CD4-positive, CD25-positive, alpha-beta regulatory T cell (primary cell): ENCODE measurements at regions not wholly inside any gene's neighbourhood (a gene's known extent, or its start where the extent isn't known, plus 50 kb on each side); places are given as distances from the start of the nearest gene placed in this dataset.

Experiments
- ATAC-seq, 2 donors: fragments of 150-1000 bp; cut with Tn5 transposase; one replicate each; pipeline ENCODE4 v1.10.0; 2021; ENCODE audit warnings: low read depth in 2 of 2, moderate number of reproducible peaks in 2 of 2, moderate library complexity in 1 of 2
- DNase-seq, 3 donors: peaks; one replicate each; pipeline versions ENCODE4 v3.0.0 to v3.0.0-alpha.2; 2012 to 2022; ENCODE audit warnings: mixed read lengths in 1 of 3
- H3K27ac ChIP-seq: one replicate; pipeline ENCODE4 v1.7.0; 2013; ENCODE audit warnings: mild to moderate bottlenecking, low read length; ENCODE audit not compliant: insufficient read depth, poor library complexity, severe bottlenecking
- H3K27me3 ChIP-seq: one replicate; pipeline ENCODE4 v1.7.0; 2013; ENCODE audit warnings: low read length; ENCODE audit not compliant: control insufficient read depth, insufficient read depth
- H3K36me3 ChIP-seq: one replicate; pipeline ENCODE4 v1.7.0; 2013; ENCODE audit warnings: mild to moderate bottlenecking, low read length, moderate library complexity; ENCODE audit not compliant: control insufficient read depth, insufficient read depth
- H3K4me1 ChIP-seq: 2 replicates; pipeline ENCODE4 v1.7.0; 2013; ENCODE audit warnings: mild to moderate bottlenecking, low read length; ENCODE audit not compliant: insufficient read depth, control insufficient read depth, poor library complexity, severe bottlenecking
- H3K4me3 ChIP-seq: one replicate; pipeline ENCODE4 v1.7.0; 2013; ENCODE audit warnings: low read depth, mild to moderate bottlenecking, low read length, moderate library complexity
- H3K9me3 ChIP-seq, 2 experiments: 1 replicate in 1 of 2; 2 replicates in 1 of 2; pipeline ENCODE4 v1.7.0; 2013; ENCODE audit warnings: low read length in 2 of 2, mild to moderate bottlenecking in 1 of 2, moderate library complexity in 1 of 2; ENCODE audit not compliant: control insufficient read depth in 2 of 2
- H3K27ac Mint-ChIP-seq, 3 donors: one replicate each; pipeline ENCODE4 v1.8.0; 2020 to 2022; ENCODE audit warnings: mild to moderate bottlenecking in 3 of 3, mixed read lengths in 3 of 3, moderate library complexity in 2 of 3
- H3K27me3 Mint-ChIP-seq: one replicate; pipeline ENCODE4 v1.8.0; 2022; ENCODE audit warnings: mild to moderate bottlenecking, mixed read lengths
- H3K36me3 Mint-ChIP-seq: one replicate; pipeline ENCODE4 v1.8.0; 2020; ENCODE audit warnings: mixed read lengths
- H3K4me1 Mint-ChIP-seq, 4 donors: one replicate each; pipeline ENCODE4 v1.8.0; 2020 to 2022; ENCODE audit warnings: mixed read lengths in 4 of 4, mild to moderate bottlenecking in 1 of 4
- H3K4me3 Mint-ChIP-seq, 4 donors: one replicate each; pipeline ENCODE4 v1.8.0; 2020 to 2022; ENCODE audit warnings: mild to moderate bottlenecking in 4 of 4, mixed read lengths in 4 of 4, moderate library complexity in 3 of 4
- H3K9me3 Mint-ChIP-seq, 7 donors: one replicate each; pipeline ENCODE4 v1.8.0; 2020 to 2022; ENCODE audit warnings: mixed read lengths in 7 of 7, mild to moderate bottlenecking in 3 of 7, moderate library complexity in 2 of 7

DNA sequence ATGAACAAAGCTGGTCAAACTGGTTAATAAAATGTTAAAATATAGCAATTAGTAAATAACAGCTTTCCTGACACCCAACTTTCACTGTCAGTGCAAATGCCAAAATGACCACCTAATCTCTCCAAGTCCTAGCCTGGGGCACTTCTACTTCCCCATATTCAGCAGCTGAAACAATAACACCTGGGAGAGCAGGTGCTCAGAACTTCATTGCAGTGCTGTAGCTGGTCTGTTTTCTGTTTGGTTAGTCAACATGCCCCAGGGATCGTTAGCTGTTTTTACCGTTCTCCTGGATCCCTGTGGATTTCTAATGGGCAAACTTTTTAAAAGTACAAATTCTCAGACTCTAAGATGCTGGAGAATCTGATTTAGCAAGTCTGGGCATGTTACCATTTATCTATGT lies 759.7 kb downstream of the GALC start:
- ATAC-seq (no peak), DNase-seq (no peak)
- H3K27me3 Mint-ChIP-seq = no peaks in the 10 kb centered on the region
- no peak overlapping the region for H3K27ac Mint-ChIP-seq
- no peaks in the 10 kb centered on the region for H3K36me3 Mint-ChIP-seq
- Histone ChIP-seq H3K4me3 (no peak overlapping the region), H3K9me3 (peaks cover 0 to 9% of the 10 kb centered on the region in 2 experiments), H3K36me3 (no peaks in the 10 kb centered on the region), H3K4me1 (no peaks in the 10 kb centered on the region), H3K27me3 (no peaks in the 10 kb centered on the region), H3K27ac (no peak overlapping the region)
- H3K4me1 Mint-ChIP-seq = no peaks in the 10 kb centered on the region
- H3K4me3 Mint-ChIP-seq = no peak overlapping the region
- peaks cover 1 to 44% (median 14%) of the 10 kb centered on the region in 7 donors for H3K9me3 Mint-ChIP-seq

- no peak overlapping the region for H3K4me3 Mint-ChIP-seq
- no peak overlapping the region for H3K27ac Mint-ChIP-seq
- ATAC-seq = no peak
- peaks cover 3 to 35% (median 11%) of the 10 kb centered on the region in 7 donors for H3K9me3 Mint-ChIP-seq
- no peaks in the 10 kb centered on the region for H3K36me3 ChIP-seq
- no peaks in the 10 kb centered on the region for H3K4me1 Mint-ChIP-seq
- peaks cover 0 to 9% of the 10 kb centered on the region in 2 experiments for H3K9me3 ChIP-seq
- H3K27ac ChIP-seq = no peak overlapping the region
- no peaks in the 10 kb centered on the region for H3K4me1 ChIP-seq
- H3K27me3 ChIP-seq = no peaks in the 10 kb centered on the region
- H3K27me3 Mint-ChIP-seq = no peaks in the 10 kb centered on the region
- DNase-seq = no peak
- no peak overlapping the region for H3K4me3 ChIP-seq
- no peaks in the 10 kb centered on the region for H3K36me3 Mint-ChIP-seq
These were observed 761.5 kb downstream of the GALC start for GRCh38 chr14:87231336-87232026.

DNA sequence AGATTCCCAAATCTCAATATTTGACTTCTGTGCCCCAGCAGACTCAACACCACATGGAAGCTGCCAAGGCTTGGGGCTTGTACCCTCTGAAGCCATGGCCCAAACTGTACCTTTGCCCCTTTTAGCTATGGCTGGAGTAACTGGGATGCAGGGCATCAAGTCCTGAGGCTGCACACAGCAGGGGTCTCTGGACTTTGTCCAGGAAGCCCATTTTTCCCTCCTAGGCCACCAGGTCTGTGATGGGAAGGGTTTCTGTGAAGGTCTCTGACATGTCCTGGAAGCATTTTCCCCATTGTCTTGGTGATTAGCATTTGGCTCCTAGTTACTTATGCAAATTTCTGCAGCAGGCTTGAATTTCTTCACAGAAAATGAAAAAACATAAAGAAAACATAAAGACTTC lies 762.3 kb downstream of the GALC start:
- H3K27ac ChIP-seq = no peak overlapping the region
- Mint-ChIP-seq H3K27ac (no peak overlapping the region), H3K4me1 (no peaks in the 10 kb centered on the region), H3K27me3 (no peaks in the 10 kb centered on the region), H3K36me3 (no peaks in the 10 kb centered on the region), H3K4me3 (no peak overlapping the region), H3K9me3 (peaks cover 4 to 34% (median 9%) of the 10 kb centered on the region in 7 donors)
- DNase-seq = no peak
- H3K4me1 ChIP-seq = no peaks in the 10 kb centered on the region
- no peaks in the 10 kb centered on the region for H3K36me3 ChIP-seq
- H3K27me3 ChIP-seq = no peaks in the 10 kb centered on the region
- H3K9me3 ChIP-seq = peaks cover 0 to 9% of the 10 kb centered on the region in 2 experiments
- no peak for ATAC-seq
- no peak overlapping the region for H3K4me3 ChIP-seq

GRCh38 chr14:87229131-87229530 lies 763.9 kb downstream of the GALC start:
- Histone ChIP-seq H3K9me3 (peaks cover 0 to 9% of the 10 kb centered on the region in 2 experiments), H3K4me3 (no peak overlapping the region), H3K27me3 (no peaks in the 10 kb centered on the region), H3K36me3 (no peaks in the 10 kb centered on the region), H3K4me1 (no peaks in the 10 kb centered on the region), H3K27ac (no peak overlapping the region)
- no peak for ATAC-seq
- DNase-seq = no peak
- Mint-ChIP-seq H3K27ac (no peak overlapping the region), H3K4me3 (no peak overlapping the region), H3K4me1 (no peaks in the 10 kb centered on the region), H3K27me3 (no peaks in the 10 kb centered on the region), H3K9me3 (peaks cover 4 to 34% (median 6%) of the 10 kb centered on the region in 7 donors), H3K36me3 (no peaks in the 10 kb centered on the region)

GRCh38 chr14:87217023-87217422 lies 776.0 kb downstream of the GALC start:
- Histone ChIP-seq H3K36me3 (no peaks in the 10 kb centered on the region), H3K27ac (no peak overlapping the region), H3K4me3 (no peak overlapping the region), H3K4me1 (no peaks in the 10 kb centered on the region), H3K9me3 (peaks cover 0 to 8% of the 10 kb centered on the region in 2 experiments), H3K27me3 (no peaks in the 10 kb centered on the region)
- no peaks in the 10 kb centered on the region for H3K4me1 Mint-ChIP-seq
- ATAC-seq = no peak
- no peak overlapping the region for H3K4me3 Mint-ChIP-seq
- no peaks in the 10 kb centered on the region for H3K27me3 Mint-ChIP-seq
- DNase-seq = no peak
- peaks cover 0 to 11% (median 4%) of the 10 kb centered on the region in 7 donors for H3K9me3 Mint-ChIP-seq
- H3K36me3 Mint-ChIP-seq = no peaks in the 10 kb centered on the region
- no peak overlapping the region for H3K27ac Mint-ChIP-seq

DNA sequence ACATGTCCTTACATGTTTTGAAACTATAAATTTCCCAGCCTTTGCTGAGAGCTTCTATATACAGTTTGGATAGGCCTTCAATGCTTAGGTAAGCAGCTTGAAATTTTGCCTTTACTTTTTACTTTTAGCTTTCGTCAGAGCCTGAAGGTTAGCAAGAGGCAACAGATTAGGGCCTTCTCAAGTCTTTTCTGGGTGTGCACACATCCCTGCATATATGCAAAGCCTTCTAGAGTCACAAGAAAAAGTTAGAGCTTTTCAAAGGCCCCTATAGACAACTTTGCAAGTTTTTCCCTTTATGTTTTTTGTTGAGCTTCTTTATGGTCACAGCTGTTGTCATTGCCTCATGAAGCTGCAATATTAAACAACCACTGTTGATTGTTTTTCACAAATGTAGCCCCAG lies 778.4 kb downstream of the GALC start:
- peaks cover 0 to 3% of the 10 kb centered on the region in 2 experiments for H3K9me3 ChIP-seq
- H3K36me3 ChIP-seq = no peaks in the 10 kb centered on the region
- ATAC-seq = no peak
- H3K36me3 Mint-ChIP-seq = no peaks in the 10 kb centered on the region
- no peak overlapping the region for H3K27ac ChIP-seq
- H3K27ac Mint-ChIP-seq = no peak overlapping the region
- no peaks in the 10 kb centered on the region for H3K4me1 ChIP-seq
- no peaks in the 10 kb centered on the region for H3K4me1 Mint-ChIP-seq
- peaks cover 3 to 13% (median 8%) of the 10 kb centered on the region in 7 donors for H3K9me3 Mint-ChIP-seq
- H3K27me3 ChIP-seq = no peaks in the 10 kb centered on the region
- no peak overlapping the region for H3K4me3 ChIP-seq
- no peak for DNase-seq
- no peak overlapping the region for H3K4me3 Mint-ChIP-seq
- H3K27me3 Mint-ChIP-seq = no peaks in the 10 kb centered on the region

- Histone ChIP-seq H3K4me1 (no peaks in the 10 kb centered on the region), H3K27ac (no peak overlapping the region), H3K4me3 (no peak overlapping the region), H3K27me3 (no peaks in the 10 kb centered on the region), H3K36me3 (no peaks in the 10 kb centered on the region), H3K9me3 (no peaks in the 10 kb centered on the region)
- Mint-ChIP-seq H3K4me1 (no peaks in the 10 kb centered on the region), H3K27ac (no peak overlapping the region), H3K4me3 (no peak overlapping the region), H3K36me3 (no peaks in the 10 kb centered on the region), H3K9me3 (peaks cover 3 to 26% (median 8%) of the 10 kb centered on the region in 7 donors), H3K27me3 (no peaks in the 10 kb centered on the region)
- ATAC-seq (no peak), DNase-seq (no peak)
These were observed 785.2 kb downstream of the GALC start for GRCh38 chr14:87207756-87208155.

DNA sequence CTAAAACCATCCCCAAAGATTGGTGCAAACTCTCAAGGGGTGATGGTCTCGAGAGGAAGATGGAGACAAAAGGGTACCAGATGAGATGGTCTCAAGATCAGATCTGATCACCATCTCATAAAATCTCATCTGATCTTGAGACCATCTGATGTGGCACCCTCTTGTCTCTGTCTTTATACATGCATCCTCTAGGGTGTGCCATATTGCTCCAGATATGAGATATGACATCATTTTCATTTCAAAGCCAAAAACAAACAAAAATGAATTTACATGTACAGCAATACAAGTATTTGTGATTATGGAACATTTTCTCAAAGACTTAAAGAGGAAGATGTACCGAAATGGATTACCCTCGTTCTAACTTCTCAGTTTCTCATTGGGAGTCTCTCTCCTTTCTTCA lies 787.2 kb downstream of the GALC start:
- Histone ChIP-seq H3K4me1 (no peaks in the 10 kb centered on the region), H3K27ac (no peak overlapping the region), H3K4me3 (no peak overlapping the region), H3K27me3 (no peaks in the 10 kb centered on the region), H3K9me3 (peaks cover 0 to 4% of the 10 kb centered on the region in 2 experiments), H3K36me3 (no peaks in the 10 kb centered on the region)
- peaks cover 3 to 24% (median 7%) of the 10 kb centered on the region in 7 donors for H3K9me3 Mint-ChIP-seq
- no peak overlapping the region for H3K4me3 Mint-ChIP-seq
- no peak overlapping the region for H3K27ac Mint-ChIP-seq
- ATAC-seq = no peak
- no peaks in the 10 kb centered on the region for H3K36me3 Mint-ChIP-seq
- no peaks in the 10 kb centered on the region for H3K27me3 Mint-ChIP-seq
- no peak for DNase-seq
- H3K4me1 Mint-ChIP-seq = no peaks in the 10 kb centered on the region
